B cell (primary cell): ENCODE measurements at regions not wholly inside any gene's neighbourhood (a gene's known extent, or its start where the extent isn't known, plus 50 kb on each side); places are given as distances from the start of the nearest gene placed in this dataset.

Source experiments
- ATAC-seq: fragments of 200-7000 bp; cut with Tn5 transposase; one replicate; pipeline ENCODE4 v1.10.0; 2021; ENCODE audit warnings: low read depth, mild to moderate bottlenecking, moderate number of reproducible peaks, moderate library complexity
- CTCF ChIA-PET: fragments of 350-600 bp; sonication (Branson Sonifier 250); formaldehyde crosslinking; loops from one replicate; lab custom pipeline; 2021; ENCODE audit warnings: antibody characterized with exemption, inconsistent platforms; lab: Charles Lee
- POLR2A ChIA-PET: fragments of 350-600 bp; sonication (Branson Sonifier 250); formaldehyde crosslinking; loops from one replicate; lab custom pipeline; 2021; ENCODE audit warnings: antibody characterized with exemption; lab: Charles Lee
- DNase-seq: peaks from one replicate; pipeline ENCODE4 v3.0.0; 2013
- H2AFZ ChIP-seq: 2 replicates; pipeline ENCODE4 v1.6.1; 2012; ENCODE audit warnings: mild to moderate bottlenecking, low read depth, low read length; ENCODE audit not compliant: insufficient read depth, poor library complexity, severe bottlenecking
- H3K27ac ChIP-seq, 2 donors: 1 replicate in 1 of 2; 2 replicates in 1 of 2; pipeline ENCODE4 v1.5.1; 2012 to 2013; ENCODE audit warnings: low read length in 2 of 2, mild to moderate bottlenecking in 2 of 2, moderate library complexity in 1 of 2
- H3K27me3 ChIP-seq, 4 experiments: fragments of 200-600 bp in 1 of 4; sonication (generic) in 1 of 4; replicated peaks in 1 of 4; 1 replicate in 2 of 4; 2 replicates in 2 of 4; pipeline versions ENCODE4 v1.6.1 to v1.7.0; 2013 to 2016; ENCODE audit warnings: low read length in 3 of 4, mild to moderate bottlenecking in 2 of 4, mixed read lengths in 1 of 4, moderate library complexity in 1 of 4; ENCODE audit not compliant: insufficient read depth in 4 of 4, control insufficient read depth in 3 of 4; ENCODE audit errors: control extremely low read depth in 1 of 4
- H3K36me3 ChIP-seq, 2 experiments: replicated peaks in 1 of 2; 1 replicate in 1 of 2; 2 replicates in 1 of 2; pipeline versions ENCODE4 v1.6.1 to v1.7.1; 2013; ENCODE audit warnings: low read length in 1 of 2; ENCODE audit not compliant: insufficient read depth in 2 of 2, control insufficient read depth in 1 of 2; ENCODE audit errors: control extremely low read depth in 1 of 2, extremely low read depth in 1 of 2
- H3K4me1 ChIP-seq, 2 donors: fragments of 200-600 bp in 1 of 2; sonication (generic) in 1 of 2; 1 replicate in 1 of 2; 2 replicates in 1 of 2; pipeline versions ENCODE4 v1.5.1 to v1.6.1; 2013 to 2017; ENCODE audit warnings: low read length in 2 of 2; ENCODE audit not compliant: control insufficient read depth in 2 of 2, insufficient read depth in 2 of 2
- H3K4me2 ChIP-seq: replicated peaks from 2 replicates; pipeline ENCODE3; 2012; ENCODE audit warnings: mild to moderate bottlenecking, low read depth, low read length; ENCODE audit not compliant: poor library complexity, severe bottlenecking
- H3K4me3 ChIP-seq, 5 experiments: fragments of 200-600 bp in 1 of 5; sonication (generic) in 1 of 5; 1 replicate in 3 of 5; 2 replicates in 2 of 5; pipeline versions ENCODE4 v1.5.1 to v1.7.0; 2011 to 2016; ENCODE audit warnings: low read length in 4 of 5, mild to moderate bottlenecking in 4 of 5, low read depth in 2 of 5, control low read depth in 1 of 5, moderate library complexity in 1 of 5; ENCODE audit not compliant: insufficient read depth in 1 of 5; ENCODE audit errors: control extremely low read depth in 1 of 5, extremely low read depth in 1 of 5
- H3K79me2 ChIP-seq: fragments of 200-600 bp; sonication (generic); one replicate; pipeline ENCODE4 v1.6.0; 2016; ENCODE audit warnings: low read length; ENCODE audit not compliant: control insufficient read depth, insufficient read depth
- H3K9ac ChIP-seq: fragments of 200-600 bp; sonication (generic); 2 replicates; pipeline ENCODE4 v1.6.1; 2017; ENCODE audit warnings: mild to moderate bottlenecking, low read length, moderate library complexity
- H3K9me3 ChIP-seq, 3 donors: one replicate each; pipeline versions ENCODE4 v1.6.1 to v1.7.1; 2013; ENCODE audit warnings: low read length in 2 of 3; ENCODE audit not compliant: control insufficient read depth in 2 of 3, insufficient read depth in 1 of 3; ENCODE audit errors: control extremely low read depth in 1 of 3
- H4K20me1 ChIP-seq: 2 replicates; pipeline ENCODE4 v1.6.0; 2012; ENCODE audit warnings: mild to moderate bottlenecking, low read length; ENCODE audit not compliant: insufficient read depth, control insufficient read depth, poor library complexity, severe bottlenecking
- H3K27ac Mint-ChIP-seq: one replicate; pipeline ENCODE4 v1.8.0; 2021; ENCODE audit warnings: mixed read lengths
- H3K27me3 Mint-ChIP-seq: one replicate; pipeline ENCODE4 v1.8.0; 2021; ENCODE audit warnings: mixed read lengths
- H3K4me1 Mint-ChIP-seq: one replicate; pipeline ENCODE4 v1.8.0; 2021; ENCODE audit warnings: mixed read lengths
- H3K4me3 Mint-ChIP-seq: one replicate; pipeline ENCODE4 v1.8.0; 2021; ENCODE audit warnings: mixed read lengths
- H3K9me3 Mint-ChIP-seq: one replicate; pipeline ENCODE4 v1.8.0; 2022; ENCODE audit warnings: mixed read lengths; ENCODE audit not compliant: insufficient read depth
- CTCF ChIP-seq: fragments of 200-600 bp; IDR thresholded peaks from one replicate; pipeline ENCODE4 v1.8.0; 2022; ENCODE audit warnings: antibody characterized with exemption, mild to moderate bottlenecking
- EZH2 ChIP-seq: IDR thresholded peaks from 2 replicates; pipeline ENCODE4 v1.6.1; 2012; ENCODE audit warnings: borderline replicate concordance, low read depth, mild to moderate bottlenecking, moderate library complexity, low read length; ENCODE audit not compliant: insufficient read depth, poor library complexity, severe bottlenecking
- WGBS: methylation state at CpG from one replicate; pipeline ENCODE4 v1.1.5; 2013; ENCODE audit warnings: missing lambda C conversion rate; ENCODE audit not compliant: insufficient coverage; 5-methylcytosine and 5-hydroxymethylcytosine counted together
- intact Hi-C: fragments of 100-400 bp; cut with micrococcal nuclease; formaldehyde crosslinking; loops from one replicate; pipeline ENCODE4 v1.10.0; 2022

GRCh38 chr13:110815471-110816204 lies 99.2 kb downstream of the ANKRD10 start:
- H3K9ac ChIP-seq: no peak overlapping the region
- no peaks in the 10 kb centered on the region for H3K36me3 ChIP-seq
- H3K27me3 ChIP-seq: peaks cover 0 to 28% (median 9%) of the 10 kb centered on the region in 4 experiments
- peaks cover 6 to 7% of the 10 kb centered on the region in 2 donors for H3K4me1 ChIP-seq
- no peak overlapping the region for H2AFZ ChIP-seq
- Mint-ChIP-seq H3K9me3 (no peaks in the 10 kb centered on the region), H3K4me1 (peaks cover 10% of the 10 kb centered on the region), H3K27me3 (peaks cover 23% of the 10 kb centered on the region), H3K4me3 (no peak overlapping the region), H3K27ac (no peak overlapping the region)
- 85% methylated on average over 12 of the region's 13 CpGs for WGBS
- ATAC-seq (no peak), DNase-seq (no peak)
- POLR2A ChIA-PET: no interaction called here
- CTCF ChIA-PET: interaction anchor here (0.5 to 5.6 kb wide), 3 partner anchors 170 to 257 kb away, joined by 3 to 64 read pairs (median 8); no protein-coding TSS in a partner anchor
- no peaks in the 10 kb centered on the region for H3K79me2 ChIP-seq
- H3K9me3 ChIP-seq: peaks cover 0 to 8% (median 0%) of the 10 kb centered on the region in 3 donors
- no peak overlapping the region for H3K4me2 ChIP-seq
- H4K20me1 ChIP-seq: no peaks in the 10 kb centered on the region
- no peak overlapping the region for H3K27ac ChIP-seq
- intact Hi-C loops: loop anchor here (5.0 kb wide), 1 partner anchor 593 kb away; no protein-coding TSS in a partner anchor
- H3K4me3 ChIP-seq: no peak overlapping the region
- TF ChIP-seq CTCF (no peak), EZH2 (no peak)

GRCh38 chr13:110816500-110816899 lies 98.4 kb downstream of the ANKRD10 start:
- Histone ChIP-seq H3K27me3 (peaks cover 0 to 19% (median 5%) of the 10 kb centered on the region in 4 experiments), H3K27ac (no peak overlapping the region), H3K9ac (no peak overlapping the region), H3K4me1 (peaks cover 6 to 7% of the 10 kb centered on the region in 2 donors), H3K79me2 (no peaks in the 10 kb centered on the region), H2AFZ (no peak overlapping the region), H3K4me3 (no peak overlapping the region), H4K20me1 (no peaks in the 10 kb centered on the region), H3K4me2 (no peak overlapping the region), H3K36me3 (no peaks in the 10 kb centered on the region), H3K9me3 (peaks cover 0 to 8% (median 0%) of the 10 kb centered on the region in 3 donors)
- ChIA-PET CTCF (interaction anchor here (0.5 to 5.6 kb wide), 3 partner anchors 171 to 257 kb away, joined by 3 to 64 read pairs (median 8); no protein-coding TSS in a partner anchor), POLR2A (no interaction called here)
- H3K27me3 Mint-ChIP-seq: peaks cover 15% of the 10 kb centered on the region
- H3K9me3 Mint-ChIP-seq: no peaks in the 10 kb centered on the region
- TF ChIP-seq EZH2: no peak
- TF ChIP-seq CTCF: no peak
- no peak for ATAC-seq
- intact Hi-C loops: loop anchor here (5.0 kb wide), 1 partner anchor 594 kb away; no protein-coding TSS in a partner anchor
- H3K27ac Mint-ChIP-seq: no peak overlapping the region
- H3K4me3 Mint-ChIP-seq: no peak overlapping the region
- 89% methylated on average over 3 of the region's 5 CpGs for WGBS
- H3K4me1 Mint-ChIP-seq: peaks cover 10% of the 10 kb centered on the region
- DNase-seq: no peak
